Occipital lobe (tissue), 1 donor: ENCODE measurements at regions not wholly inside any gene's neighbourhood (a gene's known extent, or its start where the extent isn't known, plus 50 kb on each side); places are given as distances from the start of the nearest gene placed in this dataset.
A peak's percentile ranks its signal among the peaks of the same experiment; 100 is the strongest.
"Not testable (repeated sequence)": the region's sequence is repeated elsewhere in the genome, so short reads cannot be mapped to it uniquely, and the experiment has no call there.

Experiments
- DNase-seq: peaks from one replicate; lab custom pipeline; 2025; lab: John Stamatoyannopoulos, UW

GRCh38 chrX:128975745-128976144, 547.5 kb downstream of the SMARCA1 start:
- peak; percentile 1 for DNase-seq

GRCh38 chrX:128973033-128973432, 550.3 kb downstream of the SMARCA1 start:
- no peak for DNase-seq

GRCh38 chrX:128961290-128961689, 562.0 kb downstream of the SMARCA1 start:
- DNase-seq, result no peak

- not testable (repeated sequence) for DNase-seq
Observed at GRCh38 chrX:128954697-128955096, 568.6 kb downstream of the SMARCA1 start.

- no peak for DNase-seq
Observed at GRCh38 chrX:128931071-128931470, 592.2 kb downstream of the SMARCA1 start.

- DNase-seq, result no peak
Observed at GRCh38 chrX:128929271-128930057, 593.8 kb downstream of the SMARCA1 start.

GRCh38 chrX:128928636-128929035, 594.7 kb downstream of the SMARCA1 start:
- DNase-seq, result no peak

GRCh38 chrX:128927363-128927762, 595.9 kb downstream of the SMARCA1 start:
- no peak for DNase-seq

- no peak for DNase-seq
Observed at GRCh38 chrX:128906753-128907152, 616.5 kb downstream of the SMARCA1 start.

GRCh38 chrX:128901018-128901417, 622.3 kb downstream of the SMARCA1 start:
- no peak for DNase-seq

GRCh38 chrX:128897621-128898020, 625.7 kb downstream of the SMARCA1 start:
- DNase-seq, result no peak

- DNase-seq, result no peak
Observed at GRCh38 chrX:128891554-128891953, 631.7 kb downstream of the SMARCA1 start.

GRCh38 chrX:128884430-128884829, 638.9 kb downstream of the SMARCA1 start:
- DNase-seq, result no peak

- DNase-seq, result no peak
Observed at GRCh38 chrX:128883650-128884049, 639.6 kb downstream of the SMARCA1 start.

- no peak for DNase-seq
Observed at GRCh38 chrX:128870361-128870760, 652.9 kb downstream of the SMARCA1 start.

- DNase-seq, result no peak
Observed at GRCh38 chrX:128862557-128862956, 660.7 kb downstream of the SMARCA1 start.

GRCh38 chrX:128848374-128848773, 674.9 kb downstream of the SMARCA1 start:
- DNase-seq, result no peak

- no peak for DNase-seq
Observed at GRCh38 chrX:128846385-128846784, 676.9 kb downstream of the SMARCA1 start.

GRCh38 chrX:128818690-128819089, 704.6 kb downstream of the SMARCA1 start:
- no peak for DNase-seq

GRCh38 chrX:128816919-128817318, 706.4 kb downstream of the SMARCA1 start:
- no peak for DNase-seq

GRCh38 chrX:128807367-128807766, 715.9 kb downstream of the SMARCA1 start:
- no peak for DNase-seq

- DNase-seq, result no peak
Observed at GRCh38 chrX:128805236-128805635, 718.1 kb downstream of the SMARCA1 start.

GRCh38 chrX:128804828-128805227, 718.5 kb downstream of the SMARCA1 start:
- no peak for DNase-seq

GRCh38 chrX:128800138-128800537, 723.2 kb downstream of the SMARCA1 start:
- no peak for DNase-seq
